B cell (primary cell): ENCODE measurements at regions not wholly inside any gene's neighbourhood (a gene's known extent, or its start where the extent isn't known, plus 50 kb on each side); places are given as distances from the start of the nearest gene placed in this dataset.

Experiments used
- CTCF ChIP-seq: fragments of 200-600 bp; IDR thresholded peaks from one replicate; pipeline ENCODE4 v1.8.0; 2022; ENCODE audit warnings: antibody characterized with exemption, mild to moderate bottlenecking
- EZH2 ChIP-seq: IDR thresholded peaks from 2 replicates; pipeline ENCODE4 v1.6.1; 2012; ENCODE audit warnings: borderline replicate concordance, low read depth, mild to moderate bottlenecking, moderate library complexity, low read length; ENCODE audit not compliant: insufficient read depth, poor library complexity, severe bottlenecking

DNA sequence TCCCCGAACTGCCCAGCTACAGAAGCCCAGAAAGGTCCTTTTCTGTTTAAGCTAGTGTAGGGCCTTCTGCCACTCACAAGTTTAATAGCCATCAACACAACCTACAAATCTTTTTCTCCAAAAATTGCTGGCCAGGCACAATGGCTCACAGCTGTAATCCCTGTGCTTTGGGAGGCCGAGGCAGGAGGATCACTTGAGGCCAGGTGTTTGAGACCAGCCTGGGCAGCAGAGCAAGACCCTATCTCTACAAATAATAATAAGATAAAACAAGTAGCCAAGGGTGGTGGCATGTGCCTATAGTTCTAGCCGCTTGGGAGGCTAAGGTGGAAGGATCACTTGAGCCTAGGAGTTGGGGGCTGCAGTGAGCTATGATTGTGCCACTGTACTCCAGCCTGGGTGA is 176.4 kb downstream of the HSD17B3 start:
- TF ChIP-seq CTCF (no peak), EZH2 (no peak)
